ENCODE measurements at regions not wholly inside any gene's neighbourhood (a gene's known extent, or its start where the extent isn't known, plus 50 kb on each side); places are given as distances from the start of the nearest gene placed in this dataset.
A peak's percentile ranks its signal among the peaks of the same experiment; 100 is the strongest.

GRCh38 chr6:163738725-163739407 is 324.3 kb downstream of the QKI start:
- no peak for TF ChIP-seq EZH2phosphoT487 (conservative IDR thresholded peaks at IDR 0.05; ENCODE audit: low read length)
- TF ChIP-seq, protein P1, sequence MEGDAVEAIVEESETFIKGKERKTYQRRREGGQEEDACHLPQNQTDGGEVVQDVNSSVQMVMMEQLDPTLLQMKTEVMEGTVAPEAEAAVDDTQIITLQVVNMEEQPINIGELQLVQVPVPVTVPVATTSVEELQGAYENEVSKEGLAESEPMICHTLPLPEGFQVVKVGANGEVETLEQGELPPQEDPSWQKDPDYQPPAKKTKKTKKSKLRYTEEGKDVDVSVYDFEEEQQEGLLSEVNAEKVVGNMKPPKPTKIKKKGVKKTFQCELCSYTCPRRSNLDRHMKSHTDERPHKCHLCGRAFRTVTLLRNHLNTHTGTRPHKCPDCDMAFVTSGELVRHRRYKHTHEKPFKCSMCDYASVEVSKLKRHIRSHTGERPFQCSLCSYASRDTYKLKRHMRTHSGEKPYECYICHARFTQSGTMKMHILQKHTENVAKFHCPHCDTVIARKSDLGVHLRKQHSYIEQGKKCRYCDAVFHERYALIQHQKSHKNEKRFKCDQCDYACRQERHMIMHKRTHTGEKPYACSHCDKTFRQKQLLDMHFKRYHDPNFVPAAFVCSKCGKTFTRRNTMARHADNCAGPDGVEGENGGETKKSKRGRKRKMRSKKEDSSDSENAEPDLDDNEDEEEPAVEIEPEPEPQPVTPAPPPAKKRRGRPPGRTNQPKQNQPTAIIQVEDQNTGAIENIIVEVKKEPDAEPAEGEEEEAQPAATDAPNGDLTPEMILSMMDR (IDR thresholded peaks at IDR 0.05; ENCODE audit: insufficient read depth, low read length, poor library complexity, severe bottlenecking), result no peak
- H3K4me2 ChIP-seq (ENCODE audit: low read depth, low read length, poor library complexity, severe bottlenecking), result no peak overlapping the region
- no peak overlapping the region for H2AFZ ChIP-seq (ENCODE audit: low read depth, low read length, severe bottlenecking)
- H3K36me3 ChIP-seq (ENCODE audit: low read length), result no peaks in the 10 kb centered on the region
- H3K9me2 ChIP-seq (replicated peaks; ENCODE audit: insufficient read depth, low read length), result no peaks in the 10 kb centered on the region
- H4K20me1 ChIP-seq (ENCODE audit: low read depth, low read length), result no peaks in the 10 kb centered on the region
- H3K9ac ChIP-seq (ENCODE audit: low read length), result no peak overlapping the region
- H3K27ac ChIP-seq (ENCODE audit: low read depth, low read length), result no peak overlapping the region
- no peaks in the 10 kb centered on the region for H3K79me2 ChIP-seq (ENCODE audit: insufficient read depth, low read length)
- no peak overlapping the region for H3K4me3 ChIP-seq (ENCODE audit: insufficient read depth, low read length, poor library complexity, severe bottlenecking)
- H3F3A ChIP-seq (ENCODE audit: insufficient read depth), result no peaks in the 10 kb centered on the region
- H3K27me3 ChIP-seq (ENCODE audit: low read length), result no peaks in the 10 kb centered on the region
- H3K9me3 ChIP-seq (ENCODE audit: insufficient read depth, low read length), result no peaks in the 10 kb centered on the region

- no peaks in the 10 kb centered on the region for H4K20me1 ChIP-seq (ENCODE audit: low read depth, low read length)
- H3F3A ChIP-seq (ENCODE audit: insufficient read depth), result no peaks in the 10 kb centered on the region
- no peak overlapping the region for H3K4me2 ChIP-seq (ENCODE audit: low read depth, low read length, poor library complexity, severe bottlenecking)
- no peaks in the 10 kb centered on the region for H3K9me3 ChIP-seq (ENCODE audit: insufficient read depth, low read length)
- H3K9me2 ChIP-seq (replicated peaks; ENCODE audit: insufficient read depth, low read length), result no peaks in the 10 kb centered on the region
- no peak overlapping the region for H3K9ac ChIP-seq (ENCODE audit: low read length)
- H3K27me3 ChIP-seq (ENCODE audit: low read length), result no peaks in the 10 kb centered on the region
- no peak overlapping the region for H3K4me3 ChIP-seq (ENCODE audit: insufficient read depth, low read length, poor library complexity, severe bottlenecking)
- H3K36me3 ChIP-seq (ENCODE audit: low read length), result no peaks in the 10 kb centered on the region
- no peaks in the 10 kb centered on the region for H3K79me2 ChIP-seq (ENCODE audit: insufficient read depth, low read length)
- H3K27ac ChIP-seq (ENCODE audit: low read depth, low read length), result no peak overlapping the region
- H2AFZ ChIP-seq (ENCODE audit: low read depth, low read length, severe bottlenecking), result no peak overlapping the region
- TF ChIP-seq EZH2phosphoT487 (conservative IDR thresholded peaks at IDR 0.05; ENCODE audit: low read length), result no peak
- TF ChIP-seq, protein P1 (IDR thresholded peaks at IDR 0.05; ENCODE audit: insufficient read depth, low read length, poor library complexity, severe bottlenecking), result no peak
Observed at GRCh38 chr6:163738304-163738703, 323.8 kb downstream of the QKI start.

DNA sequence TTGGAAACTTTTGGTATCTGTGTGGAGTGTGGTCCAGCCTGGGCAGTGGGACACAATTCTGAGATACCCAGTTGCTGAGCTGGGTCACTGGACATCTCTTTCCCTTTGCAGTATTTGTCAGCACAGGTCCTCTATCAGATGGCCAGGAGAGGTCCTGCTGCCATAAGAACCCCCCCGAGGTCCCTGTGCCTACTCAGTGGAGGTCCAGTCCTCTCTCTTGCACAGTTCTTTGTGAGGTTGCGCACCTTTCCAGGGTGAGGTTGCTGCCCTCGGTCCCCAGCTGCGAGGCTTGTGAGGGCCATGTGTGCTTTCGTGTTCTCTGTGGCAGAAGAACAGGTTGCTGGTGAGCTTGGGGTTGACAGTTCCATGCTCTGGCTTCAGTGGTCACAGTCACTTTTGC is 320.6 kb downstream of the QKI start:
- Histone ChIP-seq H3K79me2 (ENCODE audit: insufficient read depth, low read length) (no peaks in the 10 kb centered on the region), H3K9me2 (replicated peaks; ENCODE audit: insufficient read depth, low read length) (no peaks in the 10 kb centered on the region), H3K27ac (ENCODE audit: low read depth, low read length) (no peak overlapping the region), H3K36me3 (ENCODE audit: low read length) (no peaks in the 10 kb centered on the region), H3F3A (ENCODE audit: insufficient read depth) (no peaks in the 10 kb centered on the region), H2AFZ (ENCODE audit: low read depth, low read length, severe bottlenecking) (no peak overlapping the region), H4K20me1 (ENCODE audit: low read depth, low read length) (no peaks in the 10 kb centered on the region), H3K9me3 (ENCODE audit: insufficient read depth, low read length) (no peaks in the 10 kb centered on the region), H3K9ac (ENCODE audit: low read length) (no peak overlapping the region), H3K4me2 (ENCODE audit: low read depth, low read length, poor library complexity, severe bottlenecking) (peak overlapping the region; percentile 6), H3K27me3 (ENCODE audit: low read length) (no peaks in the 10 kb centered on the region), H3K4me3 (ENCODE audit: insufficient read depth, low read length, poor library complexity, severe bottlenecking) (no peak overlapping the region)
- TF ChIP-seq, protein P1 (IDR thresholded peaks at IDR 0.05; ENCODE audit: insufficient read depth, low read length, poor library complexity, severe bottlenecking), result no peak
- TF ChIP-seq EZH2phosphoT487 (conservative IDR thresholded peaks at IDR 0.05; ENCODE audit: low read length), result no peak
